Sigmoid colon (tissue), 4 donors: ENCODE measurements at regions not wholly inside any gene's neighbourhood (a gene's known extent, or its start where the extent isn't known, plus 50 kb on each side); places are given as distances from the start of the nearest gene placed in this dataset.

Source experiments
- EP300 ChIP-seq, 4 donors: sonication (generic); formaldehyde crosslinking; IDR thresholded peaks; one replicate each; pipeline ENCODE4 v1.6.1; 2017; ENCODE audit warnings: antibody characterized with exemption in 4 of 4
- POLR2AphosphoS5 ChIP-seq, 4 donors: sonication (generic); formaldehyde crosslinking; IDR thresholded peaks; one replicate each; pipeline ENCODE4 v1.6.1; 2017; ENCODE audit warnings: antibody characterized with exemption in 4 of 4
- TF ChIP-seq, protein P1 (sequence below), 4 experiments: fragments of 450-650 bp in 3 of 4; fragments of 200-600 bp in 1 of 4; IDR thresholded peaks; one replicate each; pipeline ENCODE4 v1.5.1; 2016 to 2019; ENCODE audit warnings: antibody characterized with exemption in 4 of 4, mild to moderate bottlenecking in 3 of 4, moderate library complexity in 2 of 4

DNA sequence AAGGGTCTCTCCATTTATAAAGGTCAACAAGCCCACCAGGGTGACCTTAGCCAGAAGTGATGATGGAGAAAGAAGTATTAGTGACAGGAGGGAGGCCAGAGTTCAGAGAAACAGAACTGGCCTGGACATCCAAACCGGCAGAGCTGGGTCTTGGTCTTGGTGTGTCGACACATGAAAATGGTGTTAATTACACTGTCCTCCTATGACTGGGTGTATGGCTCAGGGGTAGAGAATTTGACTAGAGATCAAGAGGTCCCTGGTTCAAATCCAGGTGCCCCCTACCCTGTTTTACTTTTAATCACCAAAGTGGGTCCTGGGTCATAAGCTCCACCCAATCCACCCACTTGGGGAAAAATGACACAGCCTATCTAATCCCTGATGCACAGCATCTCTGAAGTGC, 110.6 kb upstream of the ZNF746 start:
- no peak for TF ChIP-seq POLR2AphosphoS5 (IDR thresholded peaks at IDR 0.05)
- TF ChIP-seq, protein P1, sequence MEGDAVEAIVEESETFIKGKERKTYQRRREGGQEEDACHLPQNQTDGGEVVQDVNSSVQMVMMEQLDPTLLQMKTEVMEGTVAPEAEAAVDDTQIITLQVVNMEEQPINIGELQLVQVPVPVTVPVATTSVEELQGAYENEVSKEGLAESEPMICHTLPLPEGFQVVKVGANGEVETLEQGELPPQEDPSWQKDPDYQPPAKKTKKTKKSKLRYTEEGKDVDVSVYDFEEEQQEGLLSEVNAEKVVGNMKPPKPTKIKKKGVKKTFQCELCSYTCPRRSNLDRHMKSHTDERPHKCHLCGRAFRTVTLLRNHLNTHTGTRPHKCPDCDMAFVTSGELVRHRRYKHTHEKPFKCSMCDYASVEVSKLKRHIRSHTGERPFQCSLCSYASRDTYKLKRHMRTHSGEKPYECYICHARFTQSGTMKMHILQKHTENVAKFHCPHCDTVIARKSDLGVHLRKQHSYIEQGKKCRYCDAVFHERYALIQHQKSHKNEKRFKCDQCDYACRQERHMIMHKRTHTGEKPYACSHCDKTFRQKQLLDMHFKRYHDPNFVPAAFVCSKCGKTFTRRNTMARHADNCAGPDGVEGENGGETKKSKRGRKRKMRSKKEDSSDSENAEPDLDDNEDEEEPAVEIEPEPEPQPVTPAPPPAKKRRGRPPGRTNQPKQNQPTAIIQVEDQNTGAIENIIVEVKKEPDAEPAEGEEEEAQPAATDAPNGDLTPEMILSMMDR (IDR thresholded peaks at IDR 0.05) = no peak
- no peak for TF ChIP-seq EP300 (IDR thresholded peaks at IDR 0.05)
